Neural cell (in vitro differentiated cells): ENCODE measurements at regions not wholly inside any gene's neighbourhood (a gene's known extent, or its start where the extent isn't known, plus 50 kb on each side); places are given as distances from the start of the nearest gene placed in this dataset.

Experiments
- EP300 ChIP-seq: fragments of 450-650 bp; conservative IDR thresholded peaks from 2 replicates; pipeline ENCODE4 v1.6.1; 2014; ENCODE audit warnings: antibody characterized with exemption, mild to moderate bottlenecking, moderate library complexity; ENCODE audit not compliant: poor library complexity, severe bottlenecking
- MXI1 ChIP-seq: fragments of 450-650 bp; conservative IDR thresholded peaks from 2 replicates; pipeline ENCODE4 v1.6.1; 2014; ENCODE audit warnings: antibody characterized with exemption, mild to moderate bottlenecking; ENCODE audit not compliant: poor library complexity, severe bottlenecking
- TF ChIP-seq, protein P1 (sequence below): IDR thresholded peaks from 2 replicates; pipeline ENCODE4 v1.6.1; 2012; ENCODE audit warnings: borderline replicate concordance
- TF ChIP-seq, protein P2 (sequence below): fragments of 450-650 bp; IDR thresholded peaks from 2 replicates; pipeline ENCODE4 v1.5.1; 2014; ENCODE audit warnings: antibody characterized with exemption, mild to moderate bottlenecking, moderate library complexity; ENCODE audit not compliant: poor library complexity, severe bottlenecking

- TF ChIP-seq, protein P1, sequence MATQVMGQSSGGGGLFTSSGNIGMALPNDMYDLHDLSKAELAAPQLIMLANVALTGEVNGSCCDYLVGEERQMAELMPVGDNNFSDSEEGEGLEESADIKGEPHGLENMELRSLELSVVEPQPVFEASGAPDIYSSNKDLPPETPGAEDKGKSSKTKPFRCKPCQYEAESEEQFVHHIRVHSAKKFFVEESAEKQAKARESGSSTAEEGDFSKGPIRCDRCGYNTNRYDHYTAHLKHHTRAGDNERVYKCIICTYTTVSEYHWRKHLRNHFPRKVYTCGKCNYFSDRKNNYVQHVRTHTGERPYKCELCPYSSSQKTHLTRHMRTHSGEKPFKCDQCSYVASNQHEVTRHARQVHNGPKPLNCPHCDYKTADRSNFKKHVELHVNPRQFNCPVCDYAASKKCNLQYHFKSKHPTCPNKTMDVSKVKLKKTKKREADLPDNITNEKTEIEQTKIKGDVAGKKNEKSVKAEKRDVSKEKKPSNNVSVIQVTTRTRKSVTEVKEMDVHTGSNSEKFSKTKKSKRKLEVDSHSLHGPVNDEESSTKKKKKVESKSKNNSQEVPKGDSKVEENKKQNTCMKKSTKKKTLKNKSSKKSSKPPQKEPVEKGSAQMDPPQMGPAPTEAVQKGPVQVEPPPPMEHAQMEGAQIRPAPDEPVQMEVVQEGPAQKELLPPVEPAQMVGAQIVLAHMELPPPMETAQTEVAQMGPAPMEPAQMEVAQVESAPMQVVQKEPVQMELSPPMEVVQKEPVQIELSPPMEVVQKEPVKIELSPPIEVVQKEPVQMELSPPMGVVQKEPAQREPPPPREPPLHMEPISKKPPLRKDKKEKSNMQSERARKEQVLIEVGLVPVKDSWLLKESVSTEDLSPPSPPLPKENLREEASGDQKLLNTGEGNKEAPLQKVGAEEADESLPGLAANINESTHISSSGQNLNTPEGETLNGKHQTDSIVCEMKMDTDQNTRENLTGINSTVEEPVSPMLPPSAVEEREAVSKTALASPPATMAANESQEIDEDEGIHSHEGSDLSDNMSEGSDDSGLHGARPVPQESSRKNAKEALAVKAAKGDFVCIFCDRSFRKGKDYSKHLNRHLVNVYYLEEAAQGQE: no peak
- TF ChIP-seq, protein P2, sequence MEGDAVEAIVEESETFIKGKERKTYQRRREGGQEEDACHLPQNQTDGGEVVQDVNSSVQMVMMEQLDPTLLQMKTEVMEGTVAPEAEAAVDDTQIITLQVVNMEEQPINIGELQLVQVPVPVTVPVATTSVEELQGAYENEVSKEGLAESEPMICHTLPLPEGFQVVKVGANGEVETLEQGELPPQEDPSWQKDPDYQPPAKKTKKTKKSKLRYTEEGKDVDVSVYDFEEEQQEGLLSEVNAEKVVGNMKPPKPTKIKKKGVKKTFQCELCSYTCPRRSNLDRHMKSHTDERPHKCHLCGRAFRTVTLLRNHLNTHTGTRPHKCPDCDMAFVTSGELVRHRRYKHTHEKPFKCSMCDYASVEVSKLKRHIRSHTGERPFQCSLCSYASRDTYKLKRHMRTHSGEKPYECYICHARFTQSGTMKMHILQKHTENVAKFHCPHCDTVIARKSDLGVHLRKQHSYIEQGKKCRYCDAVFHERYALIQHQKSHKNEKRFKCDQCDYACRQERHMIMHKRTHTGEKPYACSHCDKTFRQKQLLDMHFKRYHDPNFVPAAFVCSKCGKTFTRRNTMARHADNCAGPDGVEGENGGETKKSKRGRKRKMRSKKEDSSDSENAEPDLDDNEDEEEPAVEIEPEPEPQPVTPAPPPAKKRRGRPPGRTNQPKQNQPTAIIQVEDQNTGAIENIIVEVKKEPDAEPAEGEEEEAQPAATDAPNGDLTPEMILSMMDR: no peak
- TF ChIP-seq EP300 (no peak), MXI1 (no peak)
Measured at GRCh38 chr4:28250646-28251045, 1390.0 kb downstream of the STIM2 start.
